AG09309 (cell line): ENCODE measurements at regions not wholly inside any gene's neighbourhood (a gene's known extent, or its start where the extent isn't known, plus 50 kb on each side); places are given as distances from the start of the nearest gene placed in this dataset.

Experiments
- DNase-seq: peaks from one replicate; pipeline ENCODE4 v3.0.0-alpha.2; 2010; ENCODE audit warnings: low read depth
- H3K4me3 ChIP-seq: 2 replicates; pipeline ENCODE4 v1.5.1; 2011; ENCODE audit warnings: mild to moderate bottlenecking, low read depth, low read length, moderate library complexity; ENCODE audit not compliant: control insufficient read depth
- TF ChIP-seq, protein P1 (sequence below): IDR thresholded peaks from 2 replicates; pipeline ENCODE4 v1.5.1; 2011; ENCODE audit warnings: mild to moderate bottlenecking, low read depth, low read length, inconsistent platforms; ENCODE audit not compliant: insufficient read depth, control insufficient read depth; ENCODE audit errors: missing control alignments

DNA sequence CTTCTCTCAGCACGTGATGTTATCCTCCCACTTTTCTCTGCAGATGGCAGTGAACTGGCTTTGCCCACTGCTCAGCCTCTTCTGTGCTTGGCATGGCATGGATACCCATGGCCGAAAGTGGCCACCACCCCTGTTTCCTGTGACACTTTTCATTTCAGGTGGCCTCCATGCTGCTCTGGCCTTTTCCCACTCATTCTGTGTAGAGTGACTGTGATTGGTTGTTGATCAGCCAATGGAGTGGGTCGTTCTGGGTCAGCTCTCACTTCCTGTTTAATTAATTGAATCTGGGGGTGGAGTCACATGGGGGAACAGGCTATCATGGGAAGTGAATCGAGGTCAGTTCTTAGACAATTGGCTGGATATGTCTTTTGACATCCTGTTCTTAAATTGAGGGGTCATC, 350.1 kb upstream of the EEF2KMT start:
- DNase-seq, result no peak
- H3K4me3 ChIP-seq, result no peak overlapping the region
- TF ChIP-seq, protein P1, sequence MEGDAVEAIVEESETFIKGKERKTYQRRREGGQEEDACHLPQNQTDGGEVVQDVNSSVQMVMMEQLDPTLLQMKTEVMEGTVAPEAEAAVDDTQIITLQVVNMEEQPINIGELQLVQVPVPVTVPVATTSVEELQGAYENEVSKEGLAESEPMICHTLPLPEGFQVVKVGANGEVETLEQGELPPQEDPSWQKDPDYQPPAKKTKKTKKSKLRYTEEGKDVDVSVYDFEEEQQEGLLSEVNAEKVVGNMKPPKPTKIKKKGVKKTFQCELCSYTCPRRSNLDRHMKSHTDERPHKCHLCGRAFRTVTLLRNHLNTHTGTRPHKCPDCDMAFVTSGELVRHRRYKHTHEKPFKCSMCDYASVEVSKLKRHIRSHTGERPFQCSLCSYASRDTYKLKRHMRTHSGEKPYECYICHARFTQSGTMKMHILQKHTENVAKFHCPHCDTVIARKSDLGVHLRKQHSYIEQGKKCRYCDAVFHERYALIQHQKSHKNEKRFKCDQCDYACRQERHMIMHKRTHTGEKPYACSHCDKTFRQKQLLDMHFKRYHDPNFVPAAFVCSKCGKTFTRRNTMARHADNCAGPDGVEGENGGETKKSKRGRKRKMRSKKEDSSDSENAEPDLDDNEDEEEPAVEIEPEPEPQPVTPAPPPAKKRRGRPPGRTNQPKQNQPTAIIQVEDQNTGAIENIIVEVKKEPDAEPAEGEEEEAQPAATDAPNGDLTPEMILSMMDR, result no peak

DNA sequence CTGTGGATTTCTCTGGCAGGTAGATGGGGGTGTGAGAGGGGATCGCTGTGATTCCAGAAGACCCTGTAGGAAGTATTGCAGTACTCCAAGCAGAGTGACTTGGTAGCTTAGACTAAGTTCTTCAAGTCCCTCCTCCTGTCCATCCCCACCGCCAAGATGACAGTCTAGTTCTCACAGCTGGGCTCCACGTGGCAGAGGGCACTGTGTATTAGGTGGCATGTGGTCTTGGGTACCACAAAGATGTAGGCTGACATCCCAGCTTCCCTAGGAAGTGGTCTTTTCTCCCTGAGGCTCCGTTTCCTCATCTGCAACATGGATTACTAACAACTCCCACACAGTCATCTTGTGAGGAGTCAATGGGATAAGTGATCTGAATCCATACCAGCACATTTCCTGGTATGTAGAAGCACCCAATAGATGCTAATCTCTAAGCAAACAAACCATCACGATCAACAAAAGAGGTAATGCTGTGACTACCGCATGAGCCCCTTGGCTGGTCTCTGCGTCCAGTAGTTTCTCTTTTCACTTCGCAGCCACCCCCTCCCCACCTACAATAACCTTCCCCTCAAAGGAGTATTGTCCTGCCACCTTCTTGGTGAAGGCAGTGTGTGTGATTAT, 349.1 kb upstream of the EEF2KMT start:
- DNase-seq, result no peak
- no peak overlapping the region for H3K4me3 ChIP-seq
- TF ChIP-seq, protein P1, result no peak

DNA sequence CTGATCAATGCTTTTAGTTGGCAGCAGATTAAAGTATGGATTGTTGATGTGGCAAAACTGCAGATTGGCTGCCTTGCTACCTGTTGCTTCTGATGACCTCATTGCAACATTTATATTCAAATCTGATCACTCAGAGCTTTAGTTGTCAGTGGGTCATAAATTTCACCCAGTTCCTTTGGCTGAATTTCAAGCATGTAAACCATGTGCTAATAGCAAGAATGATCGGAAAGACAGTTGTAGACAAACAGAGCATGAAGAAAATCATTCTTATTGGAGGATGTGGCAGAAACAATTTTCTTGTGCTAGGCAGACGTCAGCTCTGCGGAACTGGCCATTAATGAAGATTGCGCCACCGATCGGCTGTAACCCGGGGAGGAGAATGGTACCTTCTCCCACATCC, 346.6 kb upstream of the EEF2KMT start:
- TF ChIP-seq, protein P1, result no peak
- no peak overlapping the region for H3K4me3 ChIP-seq
- no peak for DNase-seq

DNA sequence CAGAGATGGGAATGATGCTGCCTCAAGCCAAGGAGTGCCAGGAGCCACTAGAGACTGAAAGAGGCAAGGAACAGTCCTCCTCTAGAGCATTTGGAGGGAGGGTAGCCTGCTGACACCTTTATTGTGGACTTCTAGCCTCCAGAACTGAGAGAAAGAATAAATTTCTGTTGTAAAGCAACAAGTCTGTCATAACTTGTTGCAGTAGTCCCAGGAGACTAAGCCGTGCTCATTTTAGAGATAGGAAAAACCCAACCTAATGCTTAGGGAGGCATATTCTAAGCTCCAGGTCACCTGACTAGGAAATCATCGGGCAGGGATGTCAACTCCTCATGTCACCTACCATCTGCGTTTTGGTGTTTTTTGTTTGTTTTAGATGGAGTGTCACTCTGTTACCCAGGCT, 345.4 kb upstream of the EEF2KMT start:
- TF ChIP-seq, protein P1, result no peak
- H3K4me3 ChIP-seq, result no peak overlapping the region

DNA sequence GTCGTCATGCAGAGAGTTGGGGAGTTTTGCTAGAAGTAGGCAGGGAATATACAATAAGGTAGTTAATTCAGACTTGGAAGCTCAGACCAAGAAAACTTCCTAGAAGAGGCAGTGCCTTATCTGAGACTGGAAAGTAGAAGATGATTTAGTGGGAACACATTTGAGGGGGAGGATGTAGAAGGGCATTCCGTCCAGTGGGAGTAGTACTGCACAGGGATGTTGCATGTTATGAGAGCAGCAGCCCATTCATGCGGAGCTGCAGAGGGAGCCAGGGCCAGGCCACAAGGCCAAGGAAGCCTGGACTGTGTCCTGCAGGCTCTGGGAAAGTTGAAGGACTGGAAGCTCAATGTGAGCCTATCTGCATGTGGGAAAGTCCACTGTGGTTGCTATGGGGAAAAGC, 344.5 kb upstream of the EEF2KMT start:
- no peak overlapping the region for H3K4me3 ChIP-seq
- TF ChIP-seq, protein P1, result no peak
- no peak for DNase-seq

More for the DNA sequence above, 345.4 kb upstream of the EEF2KMT start:
- DNase-seq, result no peak

DNA sequence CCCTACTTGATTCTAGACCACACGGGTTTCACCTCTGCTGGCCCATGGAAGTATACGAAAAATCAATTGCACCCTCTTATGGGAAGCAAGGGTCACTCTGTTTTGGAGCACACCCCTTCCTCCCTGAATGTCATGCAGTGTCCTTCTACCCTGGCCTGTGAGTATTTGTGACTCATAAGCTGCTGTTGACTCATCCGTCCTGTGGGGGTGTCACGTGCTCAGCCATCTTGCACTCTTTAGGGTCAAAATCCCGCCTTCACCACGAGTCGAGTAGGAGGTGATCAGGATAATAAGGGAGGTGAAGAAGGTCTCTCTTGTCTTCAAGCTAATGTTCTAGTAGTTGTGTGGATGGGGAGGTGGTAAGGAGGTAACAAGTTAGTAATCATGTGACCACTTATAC, 341.0 kb upstream of the EEF2KMT start:
- DNase-seq, result no peak
- H3K4me3 ChIP-seq, result no peak overlapping the region
- TF ChIP-seq, protein P1, result no peak
